ENCODE measurements at regions not wholly inside any gene's neighbourhood (a gene's known extent, or its start where the extent isn't known, plus 50 kb on each side); places are given as distances from the start of the nearest gene placed in this dataset.
A peak's percentile ranks its signal among the peaks of the same experiment; 100 is the strongest.

DNA sequence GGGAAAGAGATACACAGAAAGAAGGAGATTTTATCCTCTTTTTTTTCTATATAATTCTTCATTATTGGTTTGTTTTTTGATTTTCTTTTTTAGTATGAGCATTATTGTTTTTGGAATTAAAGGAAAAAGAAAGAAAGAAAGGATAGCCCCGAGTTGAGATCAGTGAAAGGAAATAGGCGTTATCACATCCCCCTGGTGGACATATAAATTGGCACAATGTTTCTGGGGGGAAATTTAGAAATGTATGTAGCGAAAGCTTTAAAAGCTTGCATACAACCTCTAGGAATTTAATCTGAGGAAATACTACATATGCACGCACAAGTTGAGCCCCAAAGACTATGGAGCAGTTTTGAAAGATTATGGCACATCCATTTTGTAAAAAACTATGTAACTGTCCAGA is 226.3 kb upstream of the LDB2 start:
- Histone ChIP-seq H3K79me1 (ENCODE audit: low read depth, low read length) (no peaks in the 10 kb centered on the region), H3K4me3 (ENCODE audit: low read length in 2 of 2) (no peak overlapping the region), H3K9ac (ENCODE audit: low read depth, low read length, poor library complexity) (no peak overlapping the region), H4K8ac (ENCODE audit: low read depth, low read length) (no peak overlapping the region), H3K23ac (ENCODE audit: low read depth, low read length, poor library complexity) (no peak overlapping the region), H3K9me3 (replicated peaks in 1 of 2; ENCODE audit: control insufficient read depth in 2 of 2, insufficient read depth in 1 of 2, low read depth in 1 of 2, low read length in 2 of 2) (peaks cover 0 to 3% of the 10 kb centered on the region in 2 donors), H4K91ac (ENCODE audit: low read depth, low read length, poor library complexity) (no peak overlapping the region), H2BK15ac (ENCODE audit: low read length) (no peak overlapping the region), H2AK5ac (ENCODE audit: low read depth, low read length) (no peak overlapping the region), H3K4me2 (ENCODE audit: insufficient read depth, low read length, poor library complexity, severe bottlenecking) (no peak overlapping the region), H3K36me3 (replicated peaks in 1 of 2; ENCODE audit: control insufficient read depth in 2 of 2, insufficient read depth in 2 of 2, low read length in 2 of 2) (no peaks in the 10 kb centered on the region), H3K18ac (ENCODE audit: low read length) (no peak overlapping the region), H2BK120ac (ENCODE audit: low read depth, low read length) (no peak overlapping the region), H3K14ac (ENCODE audit: low read length) (no peak overlapping the region), H2AFZ (ENCODE audit: low read length) (no peak overlapping the region), H3K4ac (ENCODE audit: low read length) (no peak overlapping the region), H2BK12ac (ENCODE audit: low read length) (no peak overlapping the region), H3K27ac (replicated peaks; ENCODE audit: low read length) (no peak overlapping the region), H2BK5ac (ENCODE audit: low read length) (no peak overlapping the region), H3K4me1 (ENCODE audit: control insufficient read depth in 2 of 2, insufficient read depth in 1 of 2, low read depth in 1 of 2, low read length in 2 of 2) (peaks cover 0 to 3% of the 10 kb centered on the region in 2 donors), H3K27me3 (ENCODE audit: control insufficient read depth in 3 of 3, insufficient read depth in 3 of 3, low read depth in 1 of 3, low read length in 3 of 3) (no peaks in the 10 kb centered on the region)
- no peak for DNase-seq (ENCODE audit: low spot score)
- WGBS, 2 donors (ENCODE audit: extremely low coverage in 2 of 2, insufficient read length in 2 of 2, insufficient replicate concordance in 1 of 2): no CpG with 5 or more reads among the region's 4 CpGs

DNA sequence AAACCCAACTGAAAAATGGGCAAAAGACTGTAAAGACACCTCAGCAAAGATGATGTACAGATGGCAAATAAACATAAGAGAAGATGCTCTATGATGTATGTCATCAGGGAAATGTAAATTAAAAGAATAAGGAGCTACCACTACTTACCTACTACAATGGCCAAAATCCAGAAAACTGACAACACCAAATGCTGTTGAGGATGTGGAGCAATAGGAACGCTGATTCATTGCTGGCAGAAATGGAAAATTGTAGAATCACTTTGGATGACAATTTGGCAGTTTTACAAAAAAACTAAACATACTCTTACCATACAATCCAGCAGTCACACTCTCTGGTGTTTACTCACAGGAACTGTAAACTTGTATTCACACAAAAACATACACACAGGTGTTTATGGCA is 222.3 kb upstream of the LDB2 start:
- no peak overlapping the region for H3K14ac ChIP-seq (ENCODE audit: low read length)
- H3K4ac ChIP-seq (ENCODE audit: low read length): no peak overlapping the region
- no peak overlapping the region for H2BK15ac ChIP-seq (ENCODE audit: low read length)
- no peak overlapping the region for H3K4me2 ChIP-seq (ENCODE audit: insufficient read depth, low read length, poor library complexity, severe bottlenecking)
- H2BK120ac ChIP-seq (ENCODE audit: low read depth, low read length): no peak overlapping the region
- peaks cover 0 to 3% of the 10 kb centered on the region in 2 donors for H3K9me3 ChIP-seq (replicated peaks in 1 of 2; ENCODE audit: control insufficient read depth in 2 of 2, insufficient read depth in 1 of 2, low read depth in 1 of 2, low read length in 2 of 2)
- no peak overlapping the region for H2AK5ac ChIP-seq (ENCODE audit: low read depth, low read length)
- no CpG with 5 or more reads among the region's 1 CpG for WGBS, 2 donors (ENCODE audit: extremely low coverage in 2 of 2, insufficient read length in 2 of 2, insufficient replicate concordance in 1 of 2)
- H4K91ac ChIP-seq (ENCODE audit: low read depth, low read length, poor library complexity): no peak overlapping the region
- no peak overlapping the region for H3K27ac ChIP-seq (replicated peaks; ENCODE audit: low read length)
- H2BK5ac ChIP-seq (ENCODE audit: low read length): no peak overlapping the region
- no peaks in the 10 kb centered on the region for H3K4me1 ChIP-seq (ENCODE audit: control insufficient read depth in 2 of 2, insufficient read depth in 1 of 2, low read depth in 1 of 2, low read length in 2 of 2)
- H2BK12ac ChIP-seq (ENCODE audit: low read length): no peak overlapping the region
- no peak overlapping the region for H3K4me3 ChIP-seq (ENCODE audit: low read length in 2 of 2)
- H3K18ac ChIP-seq (ENCODE audit: low read length): no peak overlapping the region
- H2AFZ ChIP-seq (ENCODE audit: low read length): no peak overlapping the region
- H3K36me3 ChIP-seq (replicated peaks in 1 of 2; ENCODE audit: control insufficient read depth in 2 of 2, insufficient read depth in 2 of 2, low read length in 2 of 2): no peaks in the 10 kb centered on the region
- no peak overlapping the region for H4K8ac ChIP-seq (ENCODE audit: low read depth, low read length)
- DNase-seq (ENCODE audit: low spot score): no peak
- H3K27me3 ChIP-seq (ENCODE audit: control insufficient read depth in 3 of 3, insufficient read depth in 3 of 3, low read depth in 1 of 3, low read length in 3 of 3): no peaks in the 10 kb centered on the region
- no peaks in the 10 kb centered on the region for H3K79me1 ChIP-seq (ENCODE audit: low read depth, low read length)
- H3K23ac ChIP-seq (ENCODE audit: low read depth, low read length, poor library complexity): no peak overlapping the region
- no peak overlapping the region for H3K9ac ChIP-seq (ENCODE audit: low read depth, low read length, poor library complexity)

DNA sequence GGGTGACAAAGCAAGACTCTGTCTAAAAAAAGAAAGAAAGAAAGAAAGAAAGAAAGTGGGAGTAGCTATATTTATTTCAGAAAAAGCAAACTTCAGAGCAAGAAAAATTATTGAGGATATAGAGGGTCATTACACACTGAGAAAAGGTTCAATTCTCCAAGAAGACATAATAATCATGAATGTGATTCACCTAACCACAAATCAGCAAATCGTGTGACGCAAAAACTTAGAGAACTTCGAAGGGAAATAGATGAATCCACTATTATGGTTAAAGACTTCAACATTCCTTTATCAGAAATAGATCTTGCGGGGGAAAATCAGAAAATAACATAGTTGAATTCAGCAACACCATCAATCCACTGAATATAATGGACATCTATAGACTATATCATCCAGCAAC is 219.3 kb upstream of the LDB2 start:
- Histone ChIP-seq H3K23ac (ENCODE audit: low read depth, low read length, poor library complexity) (no peak overlapping the region), H2BK15ac (ENCODE audit: low read length) (no peak overlapping the region), H2BK5ac (ENCODE audit: low read length) (no peak overlapping the region), H3K27ac (replicated peaks; ENCODE audit: low read length) (no peak overlapping the region), H3K4me2 (ENCODE audit: insufficient read depth, low read length, poor library complexity, severe bottlenecking) (no peak overlapping the region), H3K79me1 (ENCODE audit: low read depth, low read length) (no peaks in the 10 kb centered on the region), H3K27me3 (ENCODE audit: control insufficient read depth in 3 of 3, insufficient read depth in 3 of 3, low read depth in 1 of 3, low read length in 3 of 3) (no peaks in the 10 kb centered on the region), H3K14ac (ENCODE audit: low read length) (no peak overlapping the region), H3K9me3 (replicated peaks in 1 of 2; ENCODE audit: control insufficient read depth in 2 of 2, insufficient read depth in 1 of 2, low read depth in 1 of 2, low read length in 2 of 2) (peaks cover 0 to 3% of the 10 kb centered on the region in 2 donors), H3K9ac (ENCODE audit: low read depth, low read length, poor library complexity) (no peak overlapping the region), H3K4me1 (ENCODE audit: control insufficient read depth in 2 of 2, insufficient read depth in 1 of 2, low read depth in 1 of 2, low read length in 2 of 2) (no peaks in the 10 kb centered on the region), H3K4me3 (ENCODE audit: low read length in 2 of 2) (no peak overlapping the region), H2BK12ac (ENCODE audit: low read length) (no peak overlapping the region), H4K91ac (ENCODE audit: low read depth, low read length, poor library complexity) (no peak overlapping the region), H3K18ac (ENCODE audit: low read length) (no peak overlapping the region), H2BK120ac (ENCODE audit: low read depth, low read length) (no peak overlapping the region), H2AFZ (ENCODE audit: low read length) (no peak overlapping the region), H3K36me3 (replicated peaks in 1 of 2; ENCODE audit: control insufficient read depth in 2 of 2, insufficient read depth in 2 of 2, low read length in 2 of 2) (no peaks in the 10 kb centered on the region), H3K4ac (ENCODE audit: low read length) (no peak overlapping the region), H2AK5ac (ENCODE audit: low read depth, low read length) (no peak overlapping the region), H4K8ac (ENCODE audit: low read depth, low read length) (no peak overlapping the region)
- no CpG with 5 or more reads among the region's 4 CpGs for WGBS, 2 donors (ENCODE audit: extremely low coverage in 2 of 2, insufficient read length in 2 of 2, insufficient replicate concordance in 1 of 2)
- no peak for DNase-seq (ENCODE audit: low spot score)

DNA sequence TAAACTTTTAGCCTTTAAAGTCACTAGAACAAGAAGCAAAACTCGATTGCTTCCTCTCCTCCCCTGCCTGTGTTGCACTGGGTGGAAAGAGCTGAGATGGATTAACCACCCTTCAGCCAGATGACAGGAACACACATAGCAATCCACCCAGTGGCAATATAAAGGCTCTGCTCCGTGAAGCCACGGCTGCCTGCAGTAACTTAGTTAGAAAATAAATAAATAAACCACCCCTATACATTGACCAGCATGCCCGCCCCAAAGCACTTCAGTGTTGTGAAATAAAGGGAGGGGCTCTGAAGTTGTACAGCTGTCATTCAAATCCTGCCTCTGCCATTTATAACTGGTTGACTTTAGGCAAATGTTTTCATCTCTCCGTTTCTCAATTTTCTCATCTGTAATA is 217.1 kb upstream of the LDB2 start:
- Histone ChIP-seq H2AK5ac (ENCODE audit: low read depth, low read length) (no peak overlapping the region), H3K9ac (ENCODE audit: low read depth, low read length, poor library complexity) (no peak overlapping the region), H3K36me3 (replicated peaks in 1 of 2; ENCODE audit: control insufficient read depth in 2 of 2, insufficient read depth in 2 of 2, low read length in 2 of 2) (no peaks in the 10 kb centered on the region), H3K23ac (ENCODE audit: low read depth, low read length, poor library complexity) (no peak overlapping the region), H3K14ac (ENCODE audit: low read length) (no peak overlapping the region), H2BK120ac (ENCODE audit: low read depth, low read length) (no peak overlapping the region), H3K18ac (ENCODE audit: low read length) (no peak overlapping the region), H3K4me2 (ENCODE audit: insufficient read depth, low read length, poor library complexity, severe bottlenecking) (no peak overlapping the region), H4K91ac (ENCODE audit: low read depth, low read length, poor library complexity) (no peak overlapping the region), H2BK5ac (ENCODE audit: low read length) (no peak overlapping the region), H4K8ac (ENCODE audit: low read depth, low read length) (no peak overlapping the region), H3K9me3 (replicated peaks in 1 of 2; ENCODE audit: control insufficient read depth in 2 of 2, insufficient read depth in 1 of 2, low read depth in 1 of 2, low read length in 2 of 2) (peaks cover 0 to 3% of the 10 kb centered on the region in 2 donors), H3K79me1 (ENCODE audit: low read depth, low read length) (no peaks in the 10 kb centered on the region), H2AFZ (ENCODE audit: low read length) (peak overlapping the region; percentile 72), H3K4me1 (ENCODE audit: control insufficient read depth in 2 of 2, insufficient read depth in 1 of 2, low read depth in 1 of 2, low read length in 2 of 2) (no peaks in the 10 kb centered on the region), H2BK12ac (ENCODE audit: low read length) (no peak overlapping the region), H3K4me3 (ENCODE audit: low read length in 2 of 2) (no peak overlapping the region), H3K27me3 (ENCODE audit: control insufficient read depth in 3 of 3, insufficient read depth in 3 of 3, low read depth in 1 of 3, low read length in 3 of 3) (no peaks in the 10 kb centered on the region), H3K4ac (ENCODE audit: low read length) (no peak overlapping the region), H2BK15ac (ENCODE audit: low read length) (no peak overlapping the region), H3K27ac (replicated peaks; ENCODE audit: low read length) (no peak overlapping the region)
- no peak for DNase-seq (ENCODE audit: low spot score)
- no CpG with 5 or more reads among the region's 5 CpGs for WGBS, 2 donors (ENCODE audit: extremely low coverage in 2 of 2, insufficient read length in 2 of 2, insufficient replicate concordance in 1 of 2)

Measured in neuronal stem cell (in vitro differentiated cells).